C4-2B (cell line): ENCODE measurements at regions not wholly inside any gene's neighbourhood (a gene's known extent, or its start where the extent isn't known, plus 50 kb on each side); places are given as distances from the start of the nearest gene placed in this dataset.

ENCODE experiments used
- H3K27ac ChIP-seq: fragments of 450-650 bp; 2 replicates; pipeline ENCODE4 v1.5.1; 2017
- ZFX ChIP-seq: fragments of 450-650 bp; IDR thresholded peaks from 2 replicates; pipeline ENCODE4 v1.6.1; 2017
- TF ChIP-seq, protein P1 (sequence below): fragments of 450-650 bp; conservative IDR thresholded peaks from 2 replicates; pipeline ENCODE4 v1.5.1; 2017; ENCODE audit warnings: mild to moderate bottlenecking

DNA sequence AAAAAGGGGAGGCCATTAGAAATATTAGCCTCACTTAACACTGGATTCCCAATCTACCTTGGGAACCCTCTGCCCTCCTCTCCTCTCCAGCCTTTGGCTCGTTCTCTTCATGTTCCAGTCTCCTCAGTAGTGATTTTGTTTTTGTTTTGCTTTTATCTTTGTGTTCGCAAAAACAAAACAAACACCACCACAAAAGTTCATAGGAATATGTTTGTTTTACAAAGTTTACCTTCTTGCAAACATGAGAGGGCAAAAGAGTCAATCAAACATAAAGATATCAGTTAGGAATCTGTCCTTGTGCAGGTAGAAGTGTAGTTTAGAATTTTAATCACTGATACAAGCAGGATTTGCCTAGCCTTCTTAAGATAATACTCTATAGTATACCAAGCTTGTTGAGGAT lies 179.7 kb upstream of the GUCY1A2 start:
- TF ChIP-seq ZFX = no peak
- TF ChIP-seq, protein P1, sequence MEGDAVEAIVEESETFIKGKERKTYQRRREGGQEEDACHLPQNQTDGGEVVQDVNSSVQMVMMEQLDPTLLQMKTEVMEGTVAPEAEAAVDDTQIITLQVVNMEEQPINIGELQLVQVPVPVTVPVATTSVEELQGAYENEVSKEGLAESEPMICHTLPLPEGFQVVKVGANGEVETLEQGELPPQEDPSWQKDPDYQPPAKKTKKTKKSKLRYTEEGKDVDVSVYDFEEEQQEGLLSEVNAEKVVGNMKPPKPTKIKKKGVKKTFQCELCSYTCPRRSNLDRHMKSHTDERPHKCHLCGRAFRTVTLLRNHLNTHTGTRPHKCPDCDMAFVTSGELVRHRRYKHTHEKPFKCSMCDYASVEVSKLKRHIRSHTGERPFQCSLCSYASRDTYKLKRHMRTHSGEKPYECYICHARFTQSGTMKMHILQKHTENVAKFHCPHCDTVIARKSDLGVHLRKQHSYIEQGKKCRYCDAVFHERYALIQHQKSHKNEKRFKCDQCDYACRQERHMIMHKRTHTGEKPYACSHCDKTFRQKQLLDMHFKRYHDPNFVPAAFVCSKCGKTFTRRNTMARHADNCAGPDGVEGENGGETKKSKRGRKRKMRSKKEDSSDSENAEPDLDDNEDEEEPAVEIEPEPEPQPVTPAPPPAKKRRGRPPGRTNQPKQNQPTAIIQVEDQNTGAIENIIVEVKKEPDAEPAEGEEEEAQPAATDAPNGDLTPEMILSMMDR = no peak
- H3K27ac ChIP-seq = no peak overlapping the region

DNA sequence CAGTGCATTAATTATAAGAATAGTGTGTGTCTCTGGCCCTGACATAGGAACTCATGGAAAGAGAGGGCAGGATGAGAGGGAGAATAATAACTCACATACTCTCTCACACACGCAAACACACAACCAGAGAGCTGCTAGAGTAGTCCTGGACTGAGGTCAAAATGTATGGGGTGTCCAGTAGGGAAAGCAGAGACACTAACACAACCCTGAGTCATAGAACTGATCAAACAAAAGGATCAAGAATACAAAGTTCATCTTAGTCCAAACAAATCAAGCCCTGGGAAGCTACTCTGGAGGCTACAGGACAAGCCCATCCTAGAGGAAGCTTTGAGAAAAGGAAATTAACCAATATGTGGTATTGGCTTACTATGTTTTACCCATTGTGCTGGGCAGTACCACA lies 178.5 kb upstream of the GUCY1A2 start:
- TF ChIP-seq ZFX = no peak
- TF ChIP-seq, protein P1 = no peak
- no peak overlapping the region for H3K27ac ChIP-seq

DNA sequence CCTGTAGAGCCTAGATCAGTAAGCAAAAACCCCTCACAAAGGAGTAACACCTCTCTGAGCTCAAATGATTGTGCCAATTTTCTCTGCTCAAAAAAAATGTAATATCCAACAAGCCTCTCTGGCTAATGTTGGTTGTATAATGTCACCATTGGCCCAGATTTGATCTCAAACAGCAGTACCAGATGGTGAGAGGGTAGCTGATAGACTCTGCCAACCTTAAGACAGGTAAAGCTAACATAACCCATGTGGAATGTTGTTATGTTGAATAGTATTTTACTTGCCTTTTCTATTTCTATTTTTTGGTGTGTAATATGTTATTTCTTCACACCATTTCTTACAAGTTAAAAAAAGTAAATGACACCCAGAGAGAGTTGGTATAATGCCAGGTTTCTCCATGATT lies 166.7 kb upstream of the GUCY1A2 start:
- no peak for TF ChIP-seq ZFX
- TF ChIP-seq, protein P1 = no peak
- H3K27ac ChIP-seq = no peak overlapping the region

DNA sequence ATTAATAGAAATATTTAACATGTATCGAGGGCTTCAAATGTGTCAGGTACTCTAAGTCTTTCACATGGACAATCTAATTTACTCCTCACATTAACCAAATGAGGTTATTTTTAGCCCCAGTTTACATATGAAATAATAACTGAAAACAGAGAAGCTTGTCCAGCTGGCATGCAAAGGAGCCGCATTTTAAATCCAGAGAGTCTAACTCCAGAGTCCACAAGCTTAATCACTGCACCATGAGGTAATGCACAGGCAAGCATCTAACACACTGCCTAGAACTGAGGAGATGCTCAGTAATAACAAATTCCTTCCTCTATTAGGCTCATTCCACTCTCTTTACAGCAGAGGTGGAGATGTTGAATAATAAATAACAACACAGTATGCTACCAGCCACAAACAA lies 165.7 kb upstream of the GUCY1A2 start:
- TF ChIP-seq, protein P1 = no peak
- TF ChIP-seq ZFX = no peak
- no peak overlapping the region for H3K27ac ChIP-seq

DNA sequence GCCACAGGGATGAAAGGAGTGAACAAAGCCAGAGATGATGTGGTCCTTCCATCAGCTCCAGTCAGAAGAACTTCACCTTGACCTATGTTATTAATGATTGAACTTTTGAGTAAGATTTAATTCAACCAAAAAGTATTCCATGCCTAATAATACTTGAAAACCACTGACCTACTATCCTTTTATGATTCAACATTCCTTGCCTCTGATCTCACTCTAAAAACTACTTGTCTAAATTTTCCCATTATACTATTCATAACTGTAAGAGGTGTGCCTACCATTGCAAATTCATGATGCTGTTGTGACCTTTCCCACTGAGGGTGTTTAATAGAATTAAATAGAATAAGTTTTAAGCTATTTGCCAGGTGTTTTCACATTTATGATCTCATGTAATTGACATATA lies 164.7 kb upstream of the GUCY1A2 start:
- H3K27ac ChIP-seq = no peak overlapping the region
- TF ChIP-seq, protein P1 = no peak
- TF ChIP-seq ZFX = no peak

DNA sequence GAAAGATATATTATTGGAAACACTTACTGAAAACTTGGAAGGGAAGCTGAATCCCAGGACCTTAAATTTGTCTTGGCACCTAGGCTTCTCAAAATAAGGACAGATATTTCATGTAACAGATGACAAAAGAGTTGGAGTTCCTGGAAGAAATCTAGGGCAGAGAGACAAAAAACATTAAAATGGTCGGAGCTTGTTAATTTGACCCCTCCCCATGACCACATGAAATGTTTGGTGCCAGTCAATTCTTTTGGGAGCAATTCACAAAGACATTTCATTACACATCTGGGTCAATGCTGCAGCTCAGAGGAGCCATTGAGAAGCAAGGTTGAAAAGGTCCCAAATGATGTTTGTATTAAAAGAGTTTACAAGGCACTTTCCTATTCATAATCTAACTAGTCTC lies 162.0 kb upstream of the GUCY1A2 start:
- TF ChIP-seq ZFX = no peak
- TF ChIP-seq, protein P1 = no peak

DNA sequence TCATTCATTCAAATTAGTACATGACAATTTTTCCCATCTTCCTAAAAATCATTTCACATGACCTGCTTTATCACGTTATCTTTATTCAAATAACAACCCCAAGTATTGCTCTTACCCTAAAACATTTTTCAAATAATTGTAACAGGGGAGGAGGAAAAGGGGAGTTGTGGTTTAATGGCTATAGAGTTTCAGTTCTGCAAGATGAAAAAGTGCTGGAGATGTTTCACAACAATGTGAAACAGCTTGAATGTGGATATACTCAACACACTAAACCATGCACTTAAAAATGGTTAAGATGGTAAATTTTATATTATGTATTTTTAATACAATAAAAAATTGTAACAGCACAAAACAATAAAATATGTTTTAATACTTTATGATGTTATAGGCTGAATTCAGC lies 161.6 kb upstream of the GUCY1A2 start:
- TF ChIP-seq, protein P1 = no peak
- no peak for TF ChIP-seq ZFX

More for the DNA sequence above, 162.0 kb upstream of the GUCY1A2 start:
- H3K27ac ChIP-seq = no peak overlapping the region

More for the DNA sequence above, 161.6 kb upstream of the GUCY1A2 start:
- no peak overlapping the region for H3K27ac ChIP-seq
